Breast epithelium (tissue), 3 donors: ENCODE measurements at regions not wholly inside any gene's neighbourhood (a gene's known extent, or its start where the extent isn't known, plus 50 kb on each side); places are given as distances from the start of the nearest gene placed in this dataset.

Source experiments
- CTCF ChIP-seq, 3 donors: fragments of 450-650 bp; IDR thresholded peaks; one replicate each; pipeline ENCODE4 v1.5.1; 2016 to 2017; ENCODE audit warnings: antibody characterized with exemption in 3 of 3, mild to moderate bottlenecking in 3 of 3, moderate library complexity in 3 of 3
- POLR2A ChIP-seq: fragments of 450-650 bp; IDR thresholded peaks from one replicate; pipeline ENCODE4 v1.6.1; 2016; ENCODE audit warnings: antibody characterized with exemption, mild to moderate bottlenecking, moderate library complexity
- POLR2AphosphoS5 ChIP-seq, 3 donors: sonication (generic); formaldehyde crosslinking; IDR thresholded peaks; one replicate each; pipeline ENCODE4 v1.6.1; 2017; ENCODE audit warnings: antibody characterized with exemption in 3 of 3

DNA sequence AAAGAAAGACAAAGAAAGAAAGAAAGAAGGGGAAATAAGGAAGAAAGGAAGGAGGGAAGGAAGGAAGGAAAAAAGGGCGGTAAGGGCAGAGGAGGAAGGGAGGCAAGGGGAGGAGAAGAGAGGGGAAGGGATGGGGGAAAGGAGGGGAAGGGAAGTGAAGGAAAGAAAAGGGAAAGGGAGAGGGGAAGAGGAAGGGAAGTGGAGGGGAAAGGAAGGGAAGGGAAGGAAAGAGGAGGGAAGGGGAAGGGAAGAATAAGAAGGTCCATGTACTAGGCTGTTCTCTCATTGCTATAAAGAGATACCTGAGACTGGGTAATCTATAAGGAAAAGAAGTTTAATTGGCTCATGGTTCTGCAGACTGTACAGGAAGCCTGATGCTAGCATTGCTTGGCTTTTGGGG, 217.1 kb downstream of the ENC1 start:
- TF ChIP-seq CTCF (IDR thresholded peaks at IDR 0.05) (no peak), POLR2AphosphoS5 (IDR thresholded peaks at IDR 0.05) (no peak), POLR2A (no peak)
